Eye (tissue), 1 donor: ENCODE measurements at regions not wholly inside any gene's neighbourhood (a gene's known extent, or its start where the extent isn't known, plus 50 kb on each side); places are given as distances from the start of the nearest gene placed in this dataset.
"Not testable (repeated sequence)": the region's sequence is repeated elsewhere in the genome, so short reads cannot be mapped to it uniquely, and the experiment has no call there.

Experiments
- DNase-seq: peaks from one replicate; pipeline ENCODE4 v3.0.0-alpha.2; 2015

GRCh38 chr6:140284871-140285270 lies 910.4 kb upstream of the CITED2 start:
- no peak for DNase-seq

- DNase-seq, result no peak
Observed at GRCh38 chr6:140283197-140283596, 908.7 kb upstream of the CITED2 start.

- no peak for DNase-seq
Observed at GRCh38 chr6:140281767-140282166, 907.3 kb upstream of the CITED2 start.

- no peak for DNase-seq
Observed at GRCh38 chr6:140281236-140281635, 906.8 kb upstream of the CITED2 start.

GRCh38 chr6:140276719-140277118 lies 902.3 kb upstream of the CITED2 start:
- DNase-seq, result no peak

GRCh38 chr6:140276133-140276532 lies 901.7 kb upstream of the CITED2 start:
- no peak for DNase-seq

GRCh38 chr6:140275725-140276124 lies 901.3 kb upstream of the CITED2 start:
- DNase-seq, result no peak

GRCh38 chr6:140274548-140274947 lies 900.1 kb upstream of the CITED2 start:
- DNase-seq, result no peak

GRCh38 chr6:140271759-140272377 lies 897.4 kb upstream of the CITED2 start:
- DNase-seq, result no peak

GRCh38 chr6:140269591-140270165 lies 895.2 kb upstream of the CITED2 start:
- no peak for DNase-seq

- no peak for DNase-seq
Observed at GRCh38 chr6:140264431-140264830, 890.0 kb upstream of the CITED2 start.

- DNase-seq, result not testable (repeated sequence)
Observed at GRCh38 chr6:140258302-140258701, 883.9 kb upstream of the CITED2 start.

- no peak for DNase-seq
Observed at GRCh38 chr6:140256248-140256647, 881.8 kb upstream of the CITED2 start.

- DNase-seq, result no peak
Observed at GRCh38 chr6:140253096-140253495, 878.6 kb upstream of the CITED2 start.

- DNase-seq, result no peak
Observed at GRCh38 chr6:140252099-140252498, 877.7 kb upstream of the CITED2 start.

GRCh38 chr6:140245296-140246040 lies 871.0 kb upstream of the CITED2 start:
- no peak for DNase-seq

GRCh38 chr6:140237251-140237650 lies 862.8 kb upstream of the CITED2 start:
- no peak for DNase-seq

GRCh38 chr6:140236732-140237131 lies 862.3 kb upstream of the CITED2 start:
- no peak for DNase-seq

GRCh38 chr6:140230282-140230681 lies 855.8 kb upstream of the CITED2 start:
- no peak for DNase-seq

- no peak for DNase-seq
Observed at GRCh38 chr6:140228491-140228890, 854.0 kb upstream of the CITED2 start.

- no peak for DNase-seq
Observed at GRCh38 chr6:140226637-140227036, 852.2 kb upstream of the CITED2 start.

- no peak for DNase-seq
Observed at GRCh38 chr6:140225701-140226436, 851.4 kb upstream of the CITED2 start.

- no peak for DNase-seq
Observed at GRCh38 chr6:140217283-140217682, 842.8 kb upstream of the CITED2 start.

GRCh38 chr6:140209775-140210174 lies 835.3 kb upstream of the CITED2 start:
- peak; percentile 25 for DNase-seq
